GM20000 (cell line): ENCODE measurements at regions not wholly inside any gene's neighbourhood (a gene's known extent, or its start where the extent isn't known, plus 50 kb on each side); places are given as distances from the start of the nearest gene placed in this dataset.

Experiments used
- DNase-seq: peaks from one replicate; pipeline ENCODE4 v3.0.0; 2012; ENCODE audit warnings: low spot score
- CTCF ChIP-seq: IDR thresholded peaks from 2 replicates; pipeline ENCODE4 v1.5.1; 2012; ENCODE audit warnings: mild to moderate bottlenecking, control low read depth; ENCODE audit errors: extremely low read depth, missing control alignments

GRCh38 chr5:44711901-44712300 lies 96.8 kb upstream of the MRPS30 start:
- no peak for DNase-seq
- TF ChIP-seq CTCF: no peak

- DNase-seq: no peak
- TF ChIP-seq CTCF: no peak
These were observed 100.1 kb upstream of the MRPS30 start for GRCh38 chr5:44708602-44709001.

GRCh38 chr5:44707721-44708120 lies 101.0 kb upstream of the MRPS30 start:
- no peak for TF ChIP-seq CTCF
- DNase-seq: no peak

GRCh38 chr5:44697025-44697424 lies 111.7 kb upstream of the MRPS30 start:
- no peak for TF ChIP-seq CTCF
- DNase-seq: no peak

- no peak for TF ChIP-seq CTCF
- DNase-seq: no peak
These were observed 113.5 kb upstream of the MRPS30 start for GRCh38 chr5:44695259-44695658.

GRCh38 chr5:44691802-44692201 lies 116.9 kb upstream of the MRPS30 start:
- DNase-seq: no peak
- no peak for TF ChIP-seq CTCF

- TF ChIP-seq CTCF: no peak
- no peak for DNase-seq
These were observed 126.8 kb upstream of the MRPS30 start for GRCh38 chr5:44681906-44682305.

GRCh38 chr5:44679214-44679613 lies 129.5 kb upstream of the MRPS30 start:
- no peak for DNase-seq
- no peak for TF ChIP-seq CTCF
